Left lobe of liver (tissue), 2 donors: ENCODE measurements at regions not wholly inside any gene's neighbourhood (a gene's known extent, or its start where the extent isn't known, plus 50 kb on each side); places are given as distances from the start of the nearest gene placed in this dataset.

Experiments
- ATAC-seq: fragments of 200-7000 bp; cut with Tn5 transposase; one replicate; pipeline ENCODE4 v1.9.1; 2020; ENCODE audit warnings: mild to moderate bottlenecking, moderate library complexity
- DNase-seq: peaks from one replicate; pipeline ENCODE4 v3.0.0-alpha.2; 2020; ENCODE audit warnings: low spot score
- donor health status: DM: no; HTN: no; CAD: no; lungs with moderate emphysema.
- donor health status: DM: no; HTN: yes; CAD: no.

DNA sequence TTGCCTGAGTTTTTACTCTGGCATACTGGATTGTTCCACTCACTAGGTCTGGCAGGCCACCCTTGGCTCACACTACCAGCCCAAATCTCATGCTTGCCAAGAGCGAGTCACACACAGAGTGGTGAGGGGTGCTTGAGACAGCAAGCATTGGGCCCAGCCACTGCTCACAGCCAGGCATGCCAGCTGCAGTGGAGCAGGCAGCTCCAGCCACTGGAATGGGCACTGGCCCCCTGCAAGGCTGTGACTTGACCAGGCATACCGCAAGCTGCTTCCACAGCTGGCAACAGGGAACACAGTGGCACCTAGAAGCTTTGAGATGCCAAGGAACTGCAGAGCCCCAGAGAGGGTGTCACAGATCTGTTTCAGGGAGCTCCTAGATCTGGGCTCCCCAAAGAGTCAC lies 488.5 kb downstream of the LRFN5 start:
- DNase-seq = peak; percentile 23
- ATAC-seq = no peak

GRCh38 chr14:42090122-42090521 lies 483.4 kb downstream of the LRFN5 start:
- DNase-seq (no peak), ATAC-seq (no peak)

- no peak for ATAC-seq
- DNase-seq = no peak
Observed at GRCh38 chr14:42079911-42080310, 473.2 kb downstream of the LRFN5 start.

- DNase-seq (no peak), ATAC-seq (no peak)
Observed at GRCh38 chr14:42078345-42078744, 471.7 kb downstream of the LRFN5 start.

DNA sequence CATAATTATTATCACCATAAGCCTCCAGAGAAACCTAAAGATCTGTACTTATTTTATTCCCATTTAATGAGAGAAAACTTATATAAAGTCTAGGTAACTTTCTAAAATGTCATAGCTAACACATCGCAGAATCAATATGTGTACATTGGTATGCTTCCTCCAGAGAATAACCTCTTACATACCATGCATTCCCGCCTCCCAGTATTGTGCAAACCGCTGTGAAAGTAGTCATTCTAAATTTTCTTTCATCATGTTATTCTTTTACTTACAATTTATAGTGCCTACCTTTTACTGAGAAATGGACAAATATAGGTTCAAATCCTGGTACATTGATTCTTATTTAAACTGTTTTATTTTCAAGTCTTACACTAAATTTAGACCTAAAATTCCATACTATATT lies 463.4 kb downstream of the LRFN5 start:
- DNase-seq (no peak), ATAC-seq (no peak)

- DNase-seq = no peak
- ATAC-seq = no peak
Observed at GRCh38 chr14:42057111-42057510, 450.4 kb downstream of the LRFN5 start.

DNA sequence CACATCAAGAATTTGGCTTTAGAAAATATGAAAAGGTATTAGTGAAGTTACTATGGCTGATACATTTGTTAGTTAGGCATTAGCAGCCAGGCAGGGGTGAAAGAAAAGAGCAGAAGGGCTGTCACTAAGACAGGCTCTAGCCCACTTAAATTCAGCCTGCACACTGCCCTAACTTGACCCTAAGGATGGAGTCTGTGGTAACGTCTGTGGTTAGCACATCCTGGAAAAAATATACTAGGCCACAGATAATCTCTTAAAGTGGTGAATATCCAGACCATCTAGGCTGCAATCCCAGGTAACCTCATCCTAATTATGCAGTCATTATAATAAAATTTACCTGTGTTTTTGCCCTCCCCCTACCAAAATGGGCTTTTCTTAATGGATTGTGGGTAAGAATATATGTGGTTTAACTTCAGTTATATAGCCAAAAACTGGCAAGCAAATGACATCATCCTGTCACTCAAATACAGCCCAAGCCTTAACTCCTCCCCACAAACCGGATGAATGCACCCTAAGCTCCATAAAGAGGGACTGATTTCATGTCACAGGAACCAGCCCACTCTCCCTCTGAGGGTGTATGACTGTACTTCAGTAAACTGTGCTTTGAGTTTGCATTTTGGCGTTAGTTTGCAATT lies 440.9 kb downstream of the LRFN5 start:
- ATAC-seq = no peak

DNA sequence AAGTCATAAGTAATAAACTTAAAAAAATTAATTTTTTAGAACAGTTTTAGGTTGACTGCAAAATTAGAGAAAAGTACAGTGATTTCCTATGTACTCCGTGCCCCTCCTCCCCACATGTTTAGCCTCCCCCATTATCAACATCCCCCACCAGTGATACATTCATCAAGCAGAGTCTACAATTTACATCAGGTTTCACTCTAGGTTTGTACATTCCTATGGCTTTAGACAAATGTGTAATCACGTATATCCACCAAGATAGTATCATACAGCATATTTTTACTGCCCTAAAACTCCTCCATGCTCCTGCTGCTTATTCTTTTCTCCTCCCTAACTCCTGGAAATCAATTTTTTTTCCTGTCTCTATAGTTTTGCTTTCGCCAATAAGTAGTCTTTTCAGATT lies 438.7 kb downstream of the LRFN5 start:
- ATAC-seq (no peak), DNase-seq (no peak)

More for the DNA sequence above, 440.9 kb downstream of the LRFN5 start:
- no peak for DNase-seq

DNA sequence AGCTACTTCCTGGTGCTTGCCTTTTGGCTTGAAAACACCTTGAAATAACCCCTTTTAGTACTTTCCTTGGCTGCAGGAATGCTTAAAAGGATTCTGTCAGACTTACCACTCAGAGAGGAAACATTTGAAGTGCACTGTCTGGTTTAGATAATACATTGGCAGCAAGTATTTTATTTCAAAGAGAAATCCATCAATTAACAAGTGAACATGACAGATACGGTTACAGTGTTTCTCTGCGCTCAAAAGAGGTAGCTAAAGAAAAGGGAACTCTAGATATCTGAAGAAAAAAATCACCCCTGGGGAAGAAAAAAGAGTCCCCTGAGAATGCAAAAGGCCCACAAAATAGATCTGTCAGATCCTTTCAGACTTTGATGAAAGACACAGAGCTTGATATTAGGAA lies 421.9 kb downstream of the LRFN5 start:
- DNase-seq (no peak), ATAC-seq (no peak)

DNA sequence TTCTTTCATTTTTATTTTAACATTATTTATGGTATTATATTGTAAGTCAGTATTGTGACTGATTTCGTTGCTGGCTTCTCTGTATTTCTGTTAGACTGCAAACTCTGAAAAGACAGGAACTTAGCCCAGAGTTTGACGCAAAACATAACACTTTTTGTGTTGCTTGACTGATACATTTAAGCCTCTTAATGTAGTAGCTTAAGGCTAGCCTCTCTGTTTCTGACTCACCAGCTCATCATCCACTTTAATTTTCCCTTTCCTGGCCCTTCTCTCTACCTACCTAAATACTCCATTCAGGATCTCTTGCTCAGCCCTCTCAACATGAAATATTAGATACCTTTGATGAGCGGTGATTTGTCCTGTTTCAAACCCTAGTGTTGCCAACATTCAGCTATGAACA lies 420.6 kb downstream of the LRFN5 start:
- no peak for ATAC-seq

GRCh38 chr14:42023452-42023851 lies 416.8 kb downstream of the LRFN5 start:
- no peak for DNase-seq
- ATAC-seq = no peak

More for the DNA sequence above, 420.6 kb downstream of the LRFN5 start:
- no peak for DNase-seq

DNA sequence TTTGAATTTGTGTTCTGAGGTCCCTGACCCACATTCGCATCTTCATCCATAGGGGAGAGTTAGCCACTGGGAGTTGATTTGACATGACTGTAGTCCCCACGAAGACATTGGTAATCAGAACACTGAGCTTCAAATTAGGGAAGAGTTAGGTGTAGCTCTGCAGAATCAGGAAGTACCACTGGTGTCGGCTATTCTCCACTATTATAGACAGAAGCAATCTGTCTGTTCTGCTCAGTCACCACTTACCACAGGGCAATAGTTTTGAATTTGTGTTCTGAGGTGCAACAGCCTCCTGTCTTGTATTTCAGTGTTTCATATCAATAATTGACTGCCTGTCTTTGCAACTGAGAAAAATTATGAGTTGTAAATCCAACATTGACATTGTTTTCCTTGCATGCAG lies 407.6 kb downstream of the LRFN5 start:
- DNase-seq (no peak), ATAC-seq (no peak)

DNA sequence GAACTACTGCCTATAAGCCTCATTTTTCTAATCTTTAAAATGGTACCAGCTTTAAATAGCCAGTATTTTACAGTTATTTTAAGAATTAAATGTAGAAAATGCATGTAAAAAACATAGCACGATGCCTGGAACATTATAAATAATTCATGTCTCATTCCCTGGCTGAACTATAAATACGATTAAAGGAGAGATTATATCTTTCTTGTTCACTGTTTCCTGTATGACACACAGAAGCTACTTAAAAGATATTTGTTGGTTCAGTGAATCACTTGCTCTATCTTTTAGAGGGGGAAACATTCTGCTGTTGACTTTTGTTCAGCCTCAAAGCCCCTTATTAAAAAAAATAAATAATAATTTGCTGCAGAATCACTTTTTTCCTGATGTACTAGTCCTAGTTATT lies 406.9 kb downstream of the LRFN5 start:
- ATAC-seq = no peak
- no peak for DNase-seq

- no peak for ATAC-seq
- no peak for DNase-seq
Observed at GRCh38 chr14:42013153-42013552, 406.5 kb downstream of the LRFN5 start.

DNA sequence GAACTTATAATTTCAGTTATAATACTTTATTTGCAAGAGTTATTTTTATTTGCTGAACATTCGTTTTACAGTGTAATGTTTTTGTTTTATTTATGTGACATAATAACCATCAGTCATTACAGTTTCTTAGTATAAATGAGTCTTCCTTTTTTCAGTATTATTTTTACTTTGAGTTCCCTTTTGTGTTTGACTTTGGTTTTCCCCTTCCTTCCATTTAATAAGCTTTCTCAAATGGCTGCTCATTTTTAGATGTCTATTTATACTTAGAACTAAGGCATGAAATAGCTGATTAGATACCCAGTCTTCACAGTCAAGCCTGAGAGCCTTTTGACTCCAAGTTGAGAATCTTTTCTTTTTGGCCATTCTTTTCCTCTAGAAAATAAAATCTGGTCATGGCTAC lies 404.5 kb downstream of the LRFN5 start:
- DNase-seq (no peak), ATAC-seq (no peak)

GRCh38 chr14:42004321-42004720 lies 397.6 kb downstream of the LRFN5 start:
- ATAC-seq (no peak), DNase-seq (no peak)

DNA sequence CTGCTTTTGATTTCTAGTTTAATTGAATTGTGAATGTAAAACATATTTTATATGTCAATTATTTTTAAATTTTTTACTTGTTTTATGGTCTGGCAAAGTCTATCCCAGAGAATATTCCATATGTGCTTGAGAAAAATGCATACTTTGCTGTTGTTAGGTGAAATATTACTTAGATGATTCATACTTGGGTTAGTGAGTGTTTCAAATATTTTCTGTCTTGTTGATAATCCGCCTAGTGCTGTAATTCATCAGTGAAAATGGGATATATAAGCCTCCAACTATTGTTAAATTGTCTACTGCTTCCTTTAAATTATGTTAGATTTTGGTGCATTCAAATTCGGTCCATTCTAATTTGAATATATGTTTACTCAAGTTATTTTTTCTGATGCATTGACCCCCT lies 395.5 kb downstream of the LRFN5 start:
- DNase-seq (no peak), ATAC-seq (no peak)

DNA sequence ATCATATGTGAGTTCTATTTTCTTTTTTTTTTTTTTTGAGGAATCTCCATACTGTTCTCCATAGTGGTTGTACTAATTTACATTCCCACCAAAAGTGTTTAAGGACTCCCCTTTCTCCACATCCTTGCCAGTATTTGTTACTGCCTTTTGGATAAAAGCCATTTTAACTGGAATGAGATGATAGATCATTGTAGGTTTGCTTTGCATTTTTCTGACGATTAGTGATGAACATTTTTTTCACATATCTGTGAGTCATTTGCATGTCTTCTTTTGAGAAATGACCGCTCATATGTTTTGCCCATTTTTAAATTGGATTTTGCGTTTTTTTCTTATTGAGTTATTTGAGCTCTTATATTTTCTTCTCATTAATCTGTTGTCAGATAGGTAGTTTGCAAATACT lies 394.8 kb downstream of the LRFN5 start:
- DNase-seq (no peak), ATAC-seq (no peak)

GRCh38 chr14:42000450-42000849 lies 393.8 kb downstream of the LRFN5 start:
- no peak for ATAC-seq

DNA sequence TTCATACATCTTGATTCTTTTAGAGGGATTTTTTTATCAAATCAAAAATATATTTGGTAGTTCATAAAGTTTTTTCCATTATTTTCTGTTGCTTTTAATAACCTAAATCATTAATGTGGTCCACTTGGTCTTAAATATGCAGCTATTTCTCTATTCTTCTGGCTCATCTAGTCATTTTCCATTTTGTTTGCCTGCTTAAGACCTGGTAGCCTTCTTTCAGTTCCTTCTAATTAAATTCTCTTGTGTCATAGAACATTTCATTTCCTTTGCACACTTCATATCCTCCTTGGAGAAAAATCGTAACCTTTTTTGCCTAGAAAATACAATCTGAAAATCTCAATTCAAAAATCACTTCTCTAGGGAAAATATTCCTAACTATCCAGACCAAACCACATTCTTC lies 387.0 kb downstream of the LRFN5 start:
- no peak for DNase-seq
- ATAC-seq = no peak

More at GRCh38 chr14:42000450-42000849, 393.8 kb downstream of the LRFN5 start:
- DNase-seq = no peak

- ATAC-seq (no peak), DNase-seq (no peak)
Observed at GRCh38 chr14:41986700-41987099, 380.0 kb downstream of the LRFN5 start.

DNA sequence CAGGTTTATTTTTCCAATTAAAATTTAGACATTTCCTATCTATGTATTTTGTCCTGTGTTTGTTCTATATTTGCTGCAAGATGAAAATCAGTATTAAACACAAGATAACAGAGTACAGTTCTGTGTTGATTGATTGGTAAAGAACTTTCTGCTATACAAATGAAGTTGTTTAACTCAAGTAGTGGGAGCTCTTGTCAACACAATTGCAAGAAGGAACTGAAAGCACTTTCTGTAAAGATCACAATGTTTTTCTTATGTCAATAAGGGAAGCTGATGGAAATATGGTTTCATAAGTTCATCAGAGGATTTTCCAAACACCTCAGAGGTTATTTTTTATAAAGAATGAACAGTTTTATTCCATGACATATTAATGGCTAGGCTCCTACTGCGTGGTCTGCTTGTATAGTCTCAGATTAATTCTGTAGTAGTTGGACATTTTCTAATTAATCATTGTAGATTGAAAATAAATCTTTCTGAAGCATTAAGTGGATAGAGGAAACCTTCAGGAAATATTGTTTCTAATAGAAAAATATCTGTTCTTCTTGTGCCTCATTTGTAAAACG lies 379.5 kb downstream of the LRFN5 start:
- ATAC-seq (no peak), DNase-seq (no peak)

DNA sequence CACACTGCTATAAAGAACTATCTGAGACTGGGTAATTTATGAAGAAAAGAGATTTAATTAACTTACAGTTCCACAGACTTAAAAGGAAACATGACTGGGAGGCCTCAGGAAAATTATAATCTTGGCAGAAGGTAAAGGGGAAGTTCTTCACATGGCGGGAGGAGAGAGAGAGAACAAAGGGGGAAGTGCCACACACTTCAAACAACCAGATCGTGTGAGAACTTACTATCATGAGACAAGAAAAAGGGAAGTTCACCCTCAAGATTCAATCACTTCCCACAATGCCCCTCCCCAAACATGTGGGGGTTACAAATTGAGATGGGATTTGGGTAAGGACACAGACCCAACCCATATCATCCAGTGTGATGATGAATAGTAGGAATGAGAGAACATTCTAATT lies 366.5 kb downstream of the LRFN5 start:
- DNase-seq (no peak), ATAC-seq (no peak)
